GM03348 (cell line): ENCODE measurements at regions not wholly inside any gene's neighbourhood (a gene's known extent, or its start where the extent isn't known, plus 50 kb on each side); places are given as distances from the start of the nearest gene placed in this dataset.

Experiments
- DNase-seq: peaks from one replicate; pipeline ENCODE4 v3.0.0; 2012; ENCODE audit warnings: low spot score

DNA sequence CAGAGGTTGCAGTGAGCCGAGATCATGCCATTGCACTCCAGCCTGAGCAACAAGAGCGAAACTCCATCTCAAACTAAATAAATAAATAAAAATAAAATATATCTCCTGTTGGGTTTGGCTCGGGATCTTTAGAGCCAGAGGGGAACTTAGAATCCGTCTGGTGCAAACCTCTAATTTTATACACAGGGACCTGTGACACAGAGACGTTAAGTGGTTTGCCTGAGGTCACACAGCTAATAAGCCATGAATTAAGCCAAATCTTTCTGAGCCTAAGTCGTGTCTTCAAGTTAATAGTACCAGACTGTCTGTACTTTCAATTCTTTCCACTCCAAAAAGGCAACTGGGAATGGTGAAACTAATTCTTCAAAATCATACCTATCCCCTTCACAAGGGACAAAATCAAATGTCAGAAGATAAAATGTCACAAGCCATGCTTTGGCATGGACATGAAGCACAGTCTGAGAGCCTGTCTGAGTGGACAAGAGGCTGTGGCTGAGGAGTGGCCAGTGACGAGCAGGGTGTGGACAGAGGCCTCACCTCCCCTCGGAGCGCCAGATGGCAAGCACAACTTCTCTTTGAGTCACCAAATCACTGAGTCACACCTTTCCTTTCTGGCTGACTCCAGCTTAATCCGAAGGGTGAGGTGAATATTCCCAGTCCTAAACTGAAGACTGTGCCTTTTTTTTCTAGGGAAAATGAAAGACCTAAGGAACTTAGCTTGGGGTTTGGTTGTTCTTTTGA, 177.4 kb downstream of the TFAP2A start:
- DNase-seq = peak; percentile 28

- DNase-seq = no peak
Measured at GRCh38 chr6:10235344-10235743, 179.5 kb downstream of the TFAP2A start.

DNA sequence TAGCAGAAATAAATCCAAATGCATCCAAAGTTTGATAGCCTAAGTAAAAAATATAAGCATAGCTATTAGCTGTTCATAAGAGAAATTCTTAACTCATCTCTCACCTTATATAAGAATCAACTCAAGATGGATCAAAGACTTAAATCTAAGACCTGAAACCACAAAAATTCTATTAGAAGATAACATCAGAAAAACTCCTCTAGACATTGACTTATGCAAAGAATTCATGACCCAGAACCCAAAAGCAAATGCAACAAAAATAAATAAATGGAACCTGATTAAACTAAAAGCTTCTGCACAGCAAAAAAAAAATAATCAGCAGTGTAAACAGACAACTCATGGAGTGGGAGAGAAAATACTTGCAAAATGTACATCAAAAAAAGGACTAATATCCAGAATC, 184.3 kb downstream of the TFAP2A start:
- DNase-seq = no peak

DNA sequence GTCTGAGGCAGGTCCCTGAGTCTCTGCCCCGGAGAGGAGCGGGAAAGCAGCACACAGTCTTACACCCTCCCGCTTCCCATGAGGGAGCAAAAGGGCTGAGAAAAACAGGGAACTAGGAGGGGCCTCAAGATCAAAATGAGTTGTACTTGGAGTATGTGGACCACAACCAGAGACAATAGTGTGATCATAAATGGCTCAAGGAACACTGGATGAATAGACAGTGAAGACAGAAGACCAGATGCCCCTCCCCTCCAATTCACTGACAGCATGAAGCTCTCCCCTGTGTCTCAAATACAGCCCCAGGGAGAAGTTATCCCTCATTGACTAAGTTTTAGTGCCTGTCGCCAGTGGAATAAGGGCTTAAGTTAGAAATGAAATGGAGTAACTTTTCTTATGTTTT, 191.0 kb downstream of the TFAP2A start:
- no peak for DNase-seq

- no peak for DNase-seq
Measured at GRCh38 chr6:10221178-10221577, 193.7 kb downstream of the TFAP2A start.

DNA sequence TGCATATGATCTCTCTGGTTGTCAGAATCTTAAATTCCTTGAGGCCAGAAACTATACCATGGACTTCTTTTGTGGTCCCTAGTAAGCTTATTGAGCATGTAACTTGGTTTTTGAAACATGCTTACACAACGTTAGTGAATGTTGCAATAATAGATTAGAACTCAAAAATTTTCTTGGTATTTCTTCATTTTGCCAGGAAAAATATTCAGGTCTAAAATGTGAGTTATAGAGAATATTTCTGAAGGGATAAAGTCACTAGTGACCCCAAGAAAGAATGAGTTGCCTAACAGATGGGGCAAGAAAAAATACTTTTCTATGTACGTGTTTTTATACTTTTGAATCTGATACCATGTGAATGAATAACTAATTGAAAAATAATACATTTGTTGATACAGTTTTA, 195.4 kb downstream of the TFAP2A start:
- no peak for DNase-seq

DNA sequence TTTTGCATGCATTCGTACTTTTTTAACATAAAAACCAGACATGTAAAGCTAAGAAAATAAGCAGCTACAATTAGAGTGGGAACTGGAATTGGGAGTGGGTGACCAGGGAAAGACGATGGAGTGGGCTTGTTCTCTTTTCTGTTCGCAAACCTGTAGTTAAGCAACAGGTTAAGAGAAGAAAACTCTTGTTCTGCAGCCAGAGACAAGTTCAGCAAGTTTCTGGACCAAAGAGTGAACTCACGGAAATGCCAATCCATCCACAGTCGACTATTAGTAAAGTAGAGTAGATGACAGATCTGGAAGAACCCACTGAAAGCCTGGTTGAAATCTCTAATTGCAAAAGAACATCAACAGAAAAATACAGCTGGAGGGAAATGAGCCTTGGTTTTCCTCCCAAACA, 197.8 kb downstream of the TFAP2A start:
- no peak for DNase-seq

DNA sequence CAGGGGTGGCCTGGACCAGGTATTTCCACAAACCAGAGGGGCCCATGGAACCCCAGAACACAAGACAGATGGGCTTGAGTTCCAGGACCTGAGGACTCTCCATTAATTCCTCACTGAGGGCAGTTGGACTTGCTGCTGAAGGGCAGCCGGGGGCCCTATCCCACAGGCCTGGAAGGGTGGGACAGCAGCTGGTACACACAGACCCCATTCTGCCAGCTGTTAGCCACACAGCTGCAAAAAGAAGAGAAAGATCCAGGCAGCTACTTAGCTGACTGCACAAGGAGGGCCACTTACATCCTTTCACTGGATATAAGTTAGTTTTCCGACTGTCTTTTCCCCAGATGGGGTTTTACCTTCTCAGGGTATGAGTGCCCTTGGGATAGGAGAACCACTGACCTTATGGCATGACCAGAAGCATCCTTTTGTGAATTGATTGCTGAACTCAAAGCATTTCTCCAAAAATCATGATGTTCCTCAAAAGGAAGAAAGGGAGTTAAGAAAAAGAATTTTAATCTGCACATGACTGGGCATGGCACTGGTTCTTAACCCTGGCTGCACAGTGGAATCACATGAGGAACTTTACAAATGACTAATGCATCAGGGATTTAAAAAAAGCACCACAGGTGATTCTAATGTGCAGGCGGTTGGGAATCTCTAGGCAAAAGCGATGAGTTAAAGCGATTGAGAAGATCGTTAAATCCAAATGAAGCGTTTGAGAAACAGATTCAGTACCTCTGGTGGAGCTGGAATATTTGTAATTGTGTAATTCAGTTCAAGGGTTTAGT, 199.4 kb downstream of the TFAP2A start:
- no peak for DNase-seq

DNA sequence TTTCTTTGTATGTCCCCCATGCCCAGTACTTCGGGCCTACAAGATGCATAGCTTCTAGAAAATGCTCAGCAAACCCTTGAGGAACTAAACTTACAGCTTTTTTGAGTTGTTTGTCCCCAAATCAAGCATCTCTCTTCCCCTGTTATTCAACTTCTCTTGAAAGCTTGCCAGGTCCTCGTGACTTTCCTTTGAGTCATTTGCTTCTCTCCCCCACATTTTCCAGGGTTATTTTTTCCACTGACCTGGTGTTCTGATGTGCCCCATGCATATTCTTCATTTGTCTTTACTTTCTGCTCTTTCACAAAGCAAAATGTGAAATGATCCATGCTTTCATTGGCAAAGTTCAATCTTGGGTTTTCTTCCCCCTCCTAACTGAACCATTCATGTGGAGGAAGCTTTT, 204.8 kb downstream of the TFAP2A start:
- DNase-seq = no peak

GRCh38 chr6:10205892-10206291, 209.0 kb downstream of the TFAP2A start:
- DNase-seq = no peak

GRCh38 chr6:10205120-10205519, 209.8 kb downstream of the TFAP2A start:
- no peak for DNase-seq

DNA sequence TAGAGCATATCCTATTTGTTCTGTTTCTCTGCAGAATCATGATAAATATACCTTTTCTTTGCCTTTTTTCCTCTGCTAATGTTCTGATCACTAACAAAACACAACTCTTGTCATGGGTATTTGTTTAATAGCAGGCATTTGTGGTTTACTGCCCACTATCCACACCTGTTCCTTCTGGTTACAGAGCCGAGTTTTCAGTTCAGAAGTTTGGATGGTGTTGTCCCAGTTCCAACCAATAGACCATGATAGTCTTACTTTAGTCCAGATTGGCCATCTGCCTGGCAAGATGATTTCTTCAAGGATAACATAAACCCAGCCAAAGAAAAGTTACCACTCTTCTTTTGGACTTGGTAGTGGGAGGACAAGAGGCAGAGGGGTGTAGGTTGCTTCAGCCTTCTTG, 211.2 kb downstream of the TFAP2A start:
- no peak for DNase-seq

DNA sequence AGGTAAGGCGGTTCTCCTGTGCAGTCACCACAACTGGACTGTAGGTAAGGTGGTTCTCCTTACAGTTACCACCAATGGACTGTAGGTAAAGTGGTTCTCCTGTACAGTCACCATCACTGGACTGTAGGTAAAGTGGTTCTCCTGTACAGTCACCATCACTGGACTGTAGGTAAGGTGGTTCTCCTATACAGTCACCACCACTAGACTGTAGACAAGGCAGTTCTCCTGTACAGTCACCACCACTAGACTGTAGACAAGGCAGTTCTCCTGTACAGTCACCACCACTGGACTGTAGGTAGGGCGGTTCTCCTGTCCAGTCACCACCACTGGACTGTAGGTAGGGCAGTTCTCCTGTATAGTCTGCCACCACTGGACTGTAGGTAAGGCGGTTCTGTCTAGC, 212.3 kb downstream of the TFAP2A start:
- no peak for DNase-seq

GRCh38 chr6:10201606-10202510, 213.0 kb downstream of the TFAP2A start:
- no peak for DNase-seq

DNA sequence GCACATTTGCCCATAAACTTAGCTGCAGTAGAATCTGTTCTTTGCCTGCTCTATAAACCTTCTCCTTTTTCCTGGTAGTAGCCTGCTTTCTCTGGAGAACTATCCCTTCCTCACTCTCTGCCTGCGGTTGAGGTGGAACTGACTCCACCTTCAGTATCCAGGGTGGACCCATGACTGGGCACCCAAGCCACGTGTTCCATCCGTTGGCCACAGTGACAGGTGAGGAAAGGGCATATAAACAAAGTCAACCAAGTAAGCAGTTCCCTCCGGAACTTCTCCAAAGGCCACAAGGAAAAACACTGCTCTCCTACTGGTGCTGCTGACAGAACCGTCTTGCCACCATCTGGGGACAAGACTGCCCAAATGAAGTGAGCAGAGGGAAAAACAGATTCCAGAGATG, 218.8 kb downstream of the TFAP2A start:
- no peak for DNase-seq

DNA sequence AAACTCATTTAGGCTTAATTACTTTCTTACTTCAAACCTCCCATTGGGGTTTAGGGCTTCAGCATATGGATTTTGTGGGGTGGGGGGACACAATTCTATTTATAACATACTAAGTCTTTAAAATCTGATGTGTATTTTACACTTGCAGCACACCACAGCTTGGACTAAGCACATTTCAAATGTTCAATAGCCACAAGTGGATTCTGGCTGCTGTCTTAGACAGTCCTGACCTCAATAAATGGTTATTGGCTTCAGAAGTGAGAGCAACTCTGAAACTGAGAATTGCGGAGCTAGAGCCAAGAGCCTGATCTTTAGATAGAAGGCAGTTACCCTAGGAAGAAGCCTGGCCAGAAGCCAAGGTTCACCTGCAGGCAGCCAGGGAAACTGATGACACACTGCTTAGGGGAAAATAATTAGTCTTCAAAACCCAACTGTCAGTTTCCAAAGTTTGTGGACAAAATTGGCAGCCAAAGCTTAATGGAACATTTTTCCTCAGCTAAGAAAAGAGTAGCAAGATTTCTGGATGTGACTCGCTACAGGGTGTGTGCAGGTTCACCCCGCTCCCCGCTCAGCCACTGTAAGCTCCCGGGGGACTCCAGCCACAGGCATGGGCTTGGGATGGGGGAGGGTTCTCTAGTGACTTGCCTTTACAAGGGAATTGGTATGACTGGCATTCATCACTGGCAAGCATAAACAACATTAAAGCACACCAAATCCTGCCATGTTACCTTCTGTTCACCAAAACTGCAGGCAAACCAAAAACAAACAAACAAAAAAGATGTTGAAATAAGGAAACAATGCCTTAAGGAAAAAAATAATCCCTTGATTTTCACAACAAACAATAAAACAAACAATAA, 219.8 kb downstream of the TFAP2A start:
- DNase-seq = no peak

- no peak for DNase-seq
Measured at GRCh38 chr6:10193321-10193720, 221.6 kb downstream of the TFAP2A start.

- no peak for DNase-seq
Measured at GRCh38 chr6:10190042-10190441, 224.8 kb downstream of the TFAP2A start.

GRCh38 chr6:10184371-10185227, 230.3 kb downstream of the TFAP2A start:
- DNase-seq = no peak
